Pancreas (tissue), 10 donors: ENCODE measurements at regions not wholly inside any gene's neighbourhood (a gene's known extent, or its start where the extent isn't known, plus 50 kb on each side); places are given as distances from the start of the nearest gene placed in this dataset.

Source experiments
- ATAC-seq, 4 donors: fragments of 200-7000 bp; cut with Tn5 transposase; one replicate each; pipeline versions ENCODE4 v1.8.0 to v1.9.1; 2020; ENCODE audit warnings: mild to moderate bottlenecking in 4 of 4, moderate library complexity in 4 of 4
- DNase-seq, 6 donors: peaks; one replicate each; pipeline ENCODE4 v3.0.0-alpha.2; 2020
- FAIRE-seq: peaks from 2 replicates; lab custom pipeline; 2012; peaks lifted over from hg19 to GRCh38; lab: Jason Lieb, UNC
- H3K27ac ChIP-seq, 4 donors: fragments of 200-600 bp; sonication (generic); 1 replicate in 3 of 4; 2 replicates in 1 of 4; pipeline versions ENCODE4 v1.5.0 to v1.8.0; 2020
- H3K27me3 ChIP-seq, 4 donors: fragments of 200-600 bp; one replicate each; pipeline ENCODE4 v1.8.0; 2021
- H3K36me3 ChIP-seq, 3 donors: fragments of 200-600 bp; sonication (generic) in 1 of 3; one replicate each; pipeline versions ENCODE4 v1.5.0 to v1.8.0; 2020 to 2021
- H3K4me1 ChIP-seq, 3 donors: fragments of 200-600 bp; one replicate each; pipeline ENCODE4 v1.8.0; 2021
- H3K4me3 ChIP-seq, 4 donors: fragments of 200-600 bp; sonication (generic) in 2 of 4; one replicate each; pipeline versions ENCODE4 v1.5.0 to v1.8.0; 2020 to 2021
- H3K9me3 ChIP-seq, 4 donors: fragments of 200-600 bp; one replicate each; pipeline ENCODE4 v1.8.0; 2021
- CTCF ChIP-seq, 4 donors: fragments of 200-600 bp; sonication (generic) in 3 of 4; IDR thresholded peaks; one replicate each; pipeline versions ENCODE4 v1.5.0 to v1.8.0; 2021; ENCODE audit warnings: antibody characterized with exemption in 4 of 4
- WGBS, 2 donors: extraction: QIAGEN DNeasy Blood & Tissue Kit; methylation state at CpG; one replicate each; pipeline ENCODE4 v1.1.7; 2013; 5-methylcytosine and 5-hydroxymethylcytosine counted together
- intact Hi-C, 3 donors: fragments of 100-400 bp; cut with DNase I; formaldehyde crosslinking; loops; one replicate each; pipeline versions ENCODE4 v1.11.1 to v1.14.2; 2022
- donor health status: healthy with polysubstance abuse.
- donor health status: DM: no; HTN: no; CAD: no; lungs with moderate emphysema.
- donor health status: DM: no; HTN: no; CAD: no.
- donor health status: control.
- donor health status: control.
- donor health status: Bipolar disorder and iron deficiency.
- donor health status: DM: yes; HTN: yes; CAD: no.
- donor health status: DM: no; HTN: no; CAD: no.
- donor health status: DM: no; HTN: no; CAD: no.
- donor health status: DM: yes; HTN: yes; CAD: no.

- Histone ChIP-seq H3K4me3 (no peak overlapping the region), H3K4me1 (no peaks in the 10 kb centered on the region), H3K36me3 (no peaks in the 10 kb centered on the region), H3K9me3 (no peaks in the 10 kb centered on the region), H3K27ac (peak overlapping the region; percentile 7 to 50 (median 24)), H3K27me3 (no peaks in the 10 kb centered on the region)
- no peak for TF ChIP-seq CTCF (IDR thresholded peaks at IDR 0.05)
- WGBS, 2 donors = 42 to 48% methylated on average over 9 of the region's 9 CpGs
- ATAC-seq (peak; percentile 38 to 82 (median 62)), FAIRE-seq (no peak), DNase-seq (peak in 1 of 6 donors; percentile 28)
- intact Hi-C loops = no loop called here
Observed at GRCh38 chr6:155582016-155582991, 126.7 kb upstream of the NOX3 start.

- Histone ChIP-seq H3K27ac (peak overlapping the region in 1 of 4 donors; percentile 9), H3K4me3 (no peak overlapping the region), H3K27me3 (no peaks in the 10 kb centered on the region), H3K9me3 (no peaks in the 10 kb centered on the region), H3K36me3 (no peaks in the 10 kb centered on the region), H3K4me1 (no peaks in the 10 kb centered on the region)
- no peak for ATAC-seq
- intact Hi-C loops = no loop called here
- DNase-seq = no peak
- TF ChIP-seq CTCF (IDR thresholded peaks at IDR 0.05) = no peak
- FAIRE-seq = no peak
- 76 to 82% methylated on average over 2 of the region's 2 CpGs for WGBS, 2 donors
Observed at GRCh38 chr6:155580904-155581303, 125.3 kb upstream of the NOX3 start.

GRCh38 chr6:155578251-155578650, 122.6 kb upstream of the NOX3 start:
- Histone ChIP-seq H3K27me3 (no peaks in the 10 kb centered on the region), H3K4me1 (no peaks in the 10 kb centered on the region), H3K4me3 (no peak overlapping the region), H3K9me3 (no peaks in the 10 kb centered on the region), H3K27ac (no peak overlapping the region), H3K36me3 (no peaks in the 10 kb centered on the region)
- intact Hi-C loops = no loop called here
- DNase-seq = no peak
- no peak for ATAC-seq
- no peak for TF ChIP-seq CTCF (IDR thresholded peaks at IDR 0.05)
- no peak for FAIRE-seq

- no peaks in the 10 kb centered on the region for H3K36me3 ChIP-seq
- no peak for FAIRE-seq
- DNase-seq = no peak
- no peak overlapping the region for H3K4me3 ChIP-seq
- H3K27ac ChIP-seq = no peak overlapping the region
- no peak for ATAC-seq
- 91 to 93% methylated on average over 4 of the region's 4 CpGs for WGBS, 2 donors
- peaks cover 0 to 7% (median 0%) of the 10 kb centered on the region in 3 donors for H3K4me1 ChIP-seq
- no peaks in the 10 kb centered on the region for H3K9me3 ChIP-seq
- intact Hi-C loops = no loop called here
- no peak for TF ChIP-seq CTCF (IDR thresholded peaks at IDR 0.05)
- no peaks in the 10 kb centered on the region for H3K27me3 ChIP-seq
Observed at GRCh38 chr6:155561966-155562364, 106.3 kb upstream of the NOX3 start.
